HEK293 (cell line): ENCODE measurements at regions not wholly inside any gene's neighbourhood (a gene's known extent, or its start where the extent isn't known, plus 50 kb on each side); places are given as distances from the start of the nearest gene placed in this dataset.

Source experiments
- CTCF ChIA-PET: fragments of 350-600 bp; formaldehyde crosslinking; extraction: SDS; loops from one replicate; lab custom pipeline; 2021; ENCODE audit warnings: antibody characterized with exemption; lab: Yijun Ruan, JAX
- POLR2A ChIA-PET: fragments of 300-600 bp; formaldehyde crosslinking; extraction: SDS; loops from one replicate; lab custom pipeline; 2020; ENCODE audit warnings: antibody characterized with exemption, inconsistent platforms; lab: Yijun Ruan, JAX
- H3K27ac ChIP-seq: fragments of 200-500 bp; sonication (Bioruptor generic); 2 replicates; pipeline ENCODE4 v1.5.1; 2014; ENCODE audit warnings: low read depth, low read length, control low read depth, inconsistent platforms; ENCODE audit errors: extremely low read depth
- H3K36me3 ChIP-seq, 2 experiments: fragments of 200-500 bp in 1 of 2; sonication (Bioruptor generic) in 1 of 2; 1 replicate in 1 of 2; 2 replicates in 1 of 2; pipeline ENCODE4 v1.5.1; 2014 to 2017; ENCODE audit warnings: inconsistent platforms in 2 of 2, low read length in 2 of 2; ENCODE audit not compliant: control insufficient read depth in 2 of 2, insufficient read depth in 1 of 2
- H3K4me1 ChIP-seq: fragments of 200-500 bp; sonication (Bioruptor generic); 2 replicates; pipeline ENCODE4 v1.5.1; 2014; ENCODE audit warnings: mild to moderate bottlenecking, low read length, inconsistent platforms; ENCODE audit not compliant: control insufficient read depth, insufficient read depth
- H3K4me3 ChIP-seq: 2 replicates; pipeline ENCODE4 v1.5.1; 2011; ENCODE audit warnings: low read depth, mild to moderate bottlenecking, control low read depth, low read length, moderate library complexity
- H3K9me3 ChIP-seq: fragments of 200-500 bp; sonication (Bioruptor generic); 2 replicates; pipeline ENCODE4 v1.5.1; 2014; ENCODE audit warnings: low read depth, low read length, inconsistent platforms; ENCODE audit not compliant: control insufficient read depth, insufficient read depth
- GLI4 ChIP-seq: fragments of 450-650 bp; formaldehyde crosslinking; IDR thresholded peaks from 2 replicates; pipeline ENCODE4 v1.5.1; 2016; ENCODE audit warnings: missing biosample characterization, missing genetic modification characterization
- HOXD13 ChIP-seq: sonication (generic); formaldehyde crosslinking; IDR thresholded peaks from 2 replicates; pipeline ENCODE4 v1.8.0; 2022; ENCODE audit warnings: missing genetic modification reagents, borderline replicate concordance
- PATZ1 ChIP-seq: fragments of 450-650 bp; formaldehyde crosslinking; IDR thresholded peaks from 2 replicates; pipeline ENCODE4 v1.5.1; 2016; ENCODE audit warnings: missing biosample characterization, missing genetic modification characterization
- PBX3 ChIP-seq: sonication (generic); formaldehyde crosslinking; IDR thresholded peaks from 2 replicates; pipeline ENCODE4 v1.8.1; 2022; ENCODE audit warnings: mild to moderate bottlenecking, moderate library complexity, missing genetic modification reagents
- REST ChIP-seq: fragments of 450-650 bp; formaldehyde crosslinking; IDR thresholded peaks from 2 replicates; pipeline ENCODE4 v1.5.1; 2016; ENCODE audit warnings: missing biosample characterization, missing genetic modification characterization
- TCF7L2 ChIP-seq: IDR thresholded peaks from 2 replicates; pipeline ENCODE4 v1.6.1; 2011; ENCODE audit warnings: low read depth, mild to moderate bottlenecking, inconsistent platforms, low read length, moderate library complexity, borderline replicate concordance
- ZBTB1 ChIP-seq: fragments of 450-650 bp; formaldehyde crosslinking; IDR thresholded peaks from 2 replicates; pipeline ENCODE4 v1.5.1; 2016; ENCODE audit warnings: missing biosample characterization, missing genetic modification characterization
- ZBTB17 ChIP-seq: fragments of 450-650 bp; formaldehyde crosslinking; IDR thresholded peaks from 2 replicates; pipeline ENCODE4 v1.5.1; 2016; ENCODE audit warnings: missing biosample characterization, missing genetic modification characterization
- ZNF112 ChIP-seq: fragments of 450-650 bp; formaldehyde crosslinking; IDR thresholded peaks from 2 replicates; pipeline ENCODE4 v1.5.0; 2017; ENCODE audit warnings: missing biosample characterization, missing genetic modification characterization
- ZNF2 ChIP-seq: fragments of 450-650 bp; formaldehyde crosslinking; IDR thresholded peaks from 2 replicates; pipeline ENCODE4 v1.5.1; 2016; ENCODE audit warnings: missing biosample characterization, missing genetic modification characterization
- ZNF214 ChIP-seq: fragments of 450-650 bp; formaldehyde crosslinking; IDR thresholded peaks from 2 replicates; pipeline ENCODE4 v1.5.1; 2017; ENCODE audit warnings: missing biosample characterization, mild to moderate bottlenecking, missing genetic modification characterization, borderline replicate concordance
- ZNF350 ChIP-seq: fragments of 450-650 bp; formaldehyde crosslinking; IDR thresholded peaks from 2 replicates; pipeline ENCODE4 v1.5.0; 2017; ENCODE audit warnings: missing biosample characterization, mild to moderate bottlenecking, missing genetic modification characterization
- ZNF354C ChIP-seq: fragments of 450-650 bp; formaldehyde crosslinking; IDR thresholded peaks from 2 replicates; pipeline ENCODE4 v1.5.1; 2016; ENCODE audit warnings: missing biosample characterization, missing genetic modification characterization, low read depth, borderline replicate concordance
- ZNF362 ChIP-seq: fragments of 450-650 bp; formaldehyde crosslinking; IDR thresholded peaks from 2 replicates; pipeline ENCODE4 v1.5.1; 2016; ENCODE audit warnings: missing biosample characterization, missing genetic modification characterization
- ZNF37A ChIP-seq: fragments of 450-650 bp; IDR thresholded peaks from 2 replicates; pipeline ENCODE4 v1.5.1; 2018; ENCODE audit warnings: missing biosample characterization, missing genetic modification characterization
- ZNF404 ChIP-seq: fragments of 450-650 bp; formaldehyde crosslinking; IDR thresholded peaks from 2 replicates; pipeline ENCODE4 v1.5.1; 2017; ENCODE audit warnings: missing biosample characterization, missing genetic modification characterization
- ZNF426 ChIP-seq: fragments of 450-650 bp; formaldehyde crosslinking; IDR thresholded peaks from 2 replicates; pipeline ENCODE4 v1.5.1; 2017; ENCODE audit warnings: missing biosample characterization, missing genetic modification characterization, mild to moderate bottlenecking, inconsistent platforms, moderate library complexity
- ZNF639 ChIP-seq: fragments of 450-650 bp; formaldehyde crosslinking; IDR thresholded peaks from 2 replicates; pipeline ENCODE4 v1.5.1; 2016; ENCODE audit warnings: missing biosample characterization, missing genetic modification characterization
- ZNF654 ChIP-seq: fragments of 450-650 bp; formaldehyde crosslinking; IDR thresholded peaks from 2 replicates; pipeline ENCODE4 v1.5.1; 2016; ENCODE audit warnings: low read depth, missing biosample characterization, missing genetic modification characterization
- ZSCAN23 ChIP-seq: fragments of 450-650 bp; formaldehyde crosslinking; IDR thresholded peaks from 2 replicates; pipeline ENCODE4 v1.5.1; 2016; ENCODE audit warnings: missing biosample characterization, missing genetic modification characterization
- TF ChIP-seq, protein P1 (sequence below): fragments of 450-650 bp; formaldehyde crosslinking; IDR thresholded peaks from 2 replicates; pipeline ENCODE4 v1.5.1; 2016; ENCODE audit warnings: missing biosample characterization, missing genetic modification characterization

DNA sequence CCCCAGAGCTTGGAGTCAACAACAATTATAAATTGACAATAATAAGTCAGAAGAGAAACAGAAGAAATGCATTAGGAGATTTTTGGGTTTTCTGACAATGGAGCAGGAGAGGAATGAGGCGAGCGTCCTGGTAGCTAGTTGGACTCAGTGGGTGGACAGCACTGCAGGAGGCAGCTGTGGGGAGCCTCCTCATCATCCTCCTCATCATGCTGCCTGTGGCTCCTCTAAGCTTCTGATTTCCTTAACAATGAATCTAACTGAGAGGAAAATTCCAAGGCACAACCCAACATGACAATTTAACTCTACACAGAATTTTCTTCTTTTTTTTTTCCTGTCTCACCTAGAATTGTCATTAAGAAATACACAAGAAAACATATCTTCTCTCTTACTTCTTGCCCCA is 357.1 kb upstream of the NOCT start:
- H3K4me3 ChIP-seq, result no peak overlapping the region
- no peaks in the 10 kb centered on the region for H3K4me1 ChIP-seq
- no peak overlapping the region for H3K27ac ChIP-seq
- H3K9me3 ChIP-seq, result no peaks in the 10 kb centered on the region
- TF ChIP-seq ZNF654 (tag by site-specific recombination) (no peak), ZNF214 (tag by site-specific recombination) (no peak), ZBTB1 (tag by site-specific recombination) (no peak), ZNF112 (tag by site-specific recombination) (no peak), PBX3 (CRISPR knock-in tag) (no peak), ZNF2 (tag by site-specific recombination) (no peak), ZNF426 (tag by site-specific recombination) (no peak), ZBTB17 (tag by site-specific recombination) (no peak), TCF7L2 (no peak), ZNF354C (tag by site-specific recombination) (no peak), PATZ1 (tag by site-specific recombination) (no peak), ZNF404 (tag by site-specific recombination) (no peak), HOXD13 (no peak)
- TF ChIP-seq, protein P1, sequence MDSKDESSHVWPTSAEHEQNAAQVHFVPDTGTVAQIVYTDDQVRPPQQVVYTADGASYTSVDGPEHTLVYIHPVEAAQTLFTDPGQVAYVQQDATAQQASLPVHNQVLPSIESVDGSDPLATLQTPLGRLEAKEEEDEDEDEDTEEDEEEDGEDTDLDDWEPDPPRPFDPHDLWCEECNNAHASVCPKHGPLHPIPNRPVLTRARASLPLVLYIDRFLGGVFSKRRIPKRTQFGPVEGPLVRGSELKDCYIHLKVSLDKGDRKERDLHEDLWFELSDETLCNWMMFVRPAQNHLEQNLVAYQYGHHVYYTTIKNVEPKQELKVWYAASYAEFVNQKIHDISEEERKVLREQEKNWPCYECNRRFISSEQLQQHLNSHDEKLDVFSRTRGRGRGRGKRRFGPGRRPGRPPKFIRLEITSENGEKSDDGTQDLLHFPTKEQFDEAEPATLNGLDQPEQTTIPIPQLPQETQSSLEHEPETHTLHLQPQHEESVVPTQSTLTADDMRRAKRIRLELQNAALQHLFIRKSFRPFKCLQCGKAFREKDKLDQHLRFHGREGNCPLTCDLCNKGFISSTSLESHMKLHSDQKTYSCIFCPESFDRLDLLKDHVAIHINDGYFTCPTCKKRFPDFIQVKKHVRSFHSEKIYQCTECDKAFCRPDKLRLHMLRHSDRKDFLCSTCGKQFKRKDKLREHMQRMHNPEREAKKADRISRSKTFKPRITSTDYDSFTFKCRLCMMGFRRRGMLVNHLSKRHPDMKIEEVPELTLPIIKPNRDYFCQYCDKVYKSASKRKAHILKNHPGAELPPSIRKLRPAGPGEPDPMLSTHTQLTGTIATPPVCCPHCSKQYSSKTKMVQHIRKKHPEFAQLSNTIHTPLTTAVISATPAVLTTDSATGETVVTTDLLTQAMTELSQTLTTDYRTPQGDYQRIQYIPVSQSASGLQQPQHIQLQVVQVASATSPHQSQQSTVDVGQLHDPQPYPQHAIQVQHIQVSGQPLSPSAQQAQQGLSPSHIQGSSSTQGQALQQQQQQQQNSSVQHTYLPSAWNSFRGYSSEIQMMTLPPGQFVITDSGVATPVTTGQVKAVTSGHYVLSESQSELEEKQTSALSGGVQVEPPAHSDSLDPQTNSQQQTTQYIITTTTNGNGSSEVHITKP, result no peak
- TF ChIP-seq, all 188 proteins: peak for 0
- ChIA-PET POLR2A (no interaction called here), CTCF (no interaction called here)
- H3K36me3 ChIP-seq, result no peaks in the 10 kb centered on the region

- H3K9me3 ChIP-seq, result no peaks in the 10 kb centered on the region
- H3K36me3 ChIP-seq, result no peaks in the 10 kb centered on the region
- H3K4me3 ChIP-seq, result no peak overlapping the region
- no peaks in the 10 kb centered on the region for H3K4me1 ChIP-seq
- POLR2A ChIA-PET, result no interaction called here
- H3K27ac ChIP-seq, result no peak overlapping the region
- no peak for TF ChIP-seq ZSCAN23 (tag by site-specific recombination)
- no peak for TF ChIP-seq ZNF350 (tag by site-specific recombination)
- no peak for TF ChIP-seq GLI4 (tag by site-specific recombination)
- no peak for TF ChIP-seq ZNF362 (tag by site-specific recombination)
- TF ChIP-seq REST (tag by site-specific recombination), result no peak
- TF ChIP-seq ZNF37A (tag by site-specific recombination), result no peak
- TF ChIP-seq ZNF639 (tag by site-specific recombination), result no peak
- CTCF ChIA-PET, result no interaction called here
Observed at GRCh38 chr4:138656990-138657389, 358.6 kb upstream of the NOCT start.
